GM19025 (cell line): ENCODE measurements at regions not wholly inside any gene's neighbourhood (a gene's known extent, or its start where the extent isn't known, plus 50 kb on each side); places are given as distances from the start of the nearest gene placed in this dataset.

Experiments used
- ATAC-seq: cut with Tn5 transposase; IDR thresholded peaks from one replicate; pipeline ENCODE4 v1.9.1; 2021; ENCODE audit warnings: mild to moderate bottlenecking, low read depth, moderate library complexity; ENCODE audit not compliant: unreplicated experiment

DNA sequence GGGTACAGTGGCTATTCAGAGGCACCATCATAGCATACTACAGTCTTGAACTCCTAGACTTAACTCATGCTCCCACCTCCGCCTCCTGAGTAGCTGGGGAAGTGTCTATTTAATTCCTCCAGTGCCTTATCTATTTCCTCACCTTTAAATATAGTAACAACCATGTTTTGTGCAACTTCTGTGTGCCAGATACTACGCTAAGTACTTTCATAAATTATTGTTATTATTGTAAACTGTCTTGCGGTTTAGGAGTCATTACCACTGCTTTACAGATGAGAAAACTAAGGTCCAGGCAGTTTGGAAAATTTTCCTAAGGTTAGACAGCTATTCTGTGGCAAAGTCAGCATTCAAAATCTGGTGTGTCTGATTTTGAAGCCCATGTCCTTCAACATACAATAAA lies 359.1 kb upstream of the XYLT1 start:
- no peak for ATAC-seq

DNA sequence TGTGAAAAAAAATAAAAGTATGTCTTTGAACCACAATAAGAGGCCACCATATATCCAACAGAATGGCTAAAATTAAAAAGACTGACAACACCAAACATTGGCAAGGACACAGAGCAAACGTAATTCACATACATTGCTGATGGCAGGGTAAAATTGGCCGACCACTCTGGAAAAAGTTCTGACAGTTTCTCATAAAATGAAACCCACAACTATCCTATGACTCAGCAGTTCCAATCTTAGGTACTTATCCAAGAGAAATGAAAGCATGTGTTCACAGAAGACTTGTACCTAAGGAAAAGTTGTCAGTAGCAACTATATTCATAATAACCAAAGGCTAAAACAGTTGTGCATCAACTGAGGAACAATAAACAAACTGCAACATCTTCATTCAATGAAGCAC lies 357.3 kb upstream of the XYLT1 start:
- no peak for ATAC-seq

DNA sequence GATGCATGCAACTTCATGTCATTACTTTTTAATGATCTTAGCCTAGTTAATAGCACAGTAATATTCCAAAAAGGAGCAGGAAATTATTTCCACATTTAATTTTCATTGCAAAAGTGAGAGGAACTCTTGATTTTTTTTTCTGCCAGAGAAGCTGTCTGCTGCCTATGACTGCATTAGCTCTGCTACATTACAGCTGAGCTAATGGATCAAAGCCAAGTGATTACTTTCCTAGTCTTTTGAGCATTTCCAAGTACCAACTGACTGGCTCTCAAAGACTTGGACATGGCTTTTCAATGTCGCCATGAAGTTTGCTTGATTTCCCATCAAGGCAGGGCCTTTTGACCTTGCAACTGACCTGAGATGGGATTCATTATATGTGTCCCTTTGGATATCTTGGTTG lies 356.6 kb upstream of the XYLT1 start:
- no peak for ATAC-seq

DNA sequence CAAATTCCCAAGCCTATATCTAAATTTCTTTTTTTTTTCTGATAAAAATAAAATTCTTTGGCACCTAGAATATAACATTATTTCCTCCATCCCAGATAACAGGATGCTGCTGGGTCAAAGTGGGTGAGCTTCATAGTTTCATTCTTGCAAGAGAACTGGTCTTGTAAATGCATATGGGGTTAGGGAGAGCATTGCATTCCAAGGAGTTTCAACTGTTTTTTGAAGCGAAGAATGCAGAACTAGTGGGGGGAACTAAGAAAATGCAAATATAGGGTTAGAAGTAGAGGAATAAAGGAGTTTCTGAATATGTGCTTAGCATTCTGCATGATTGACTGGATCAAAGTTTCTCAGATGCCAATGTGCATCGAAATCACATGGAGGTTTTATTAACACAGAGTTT lies 347.2 kb upstream of the XYLT1 start:
- no peak for ATAC-seq

DNA sequence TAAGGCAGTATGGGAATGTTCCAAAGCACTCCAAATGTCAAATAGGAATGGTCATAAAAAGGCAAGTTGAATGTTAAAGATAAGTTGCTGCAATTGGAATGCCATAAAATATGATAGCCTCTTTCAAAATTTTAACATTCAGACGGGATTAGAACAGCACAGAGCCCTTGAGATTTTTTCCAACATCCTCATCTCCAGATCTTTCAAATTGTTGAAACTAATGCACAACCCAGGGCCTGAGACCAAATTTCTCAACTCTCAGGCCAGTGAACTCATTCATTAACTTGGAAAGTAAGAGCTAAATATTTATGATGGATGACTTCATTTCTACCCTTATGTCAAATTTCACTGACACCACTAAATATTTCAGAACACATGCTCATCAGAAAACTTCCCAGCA lies 346.5 kb upstream of the XYLT1 start:
- no peak for ATAC-seq

DNA sequence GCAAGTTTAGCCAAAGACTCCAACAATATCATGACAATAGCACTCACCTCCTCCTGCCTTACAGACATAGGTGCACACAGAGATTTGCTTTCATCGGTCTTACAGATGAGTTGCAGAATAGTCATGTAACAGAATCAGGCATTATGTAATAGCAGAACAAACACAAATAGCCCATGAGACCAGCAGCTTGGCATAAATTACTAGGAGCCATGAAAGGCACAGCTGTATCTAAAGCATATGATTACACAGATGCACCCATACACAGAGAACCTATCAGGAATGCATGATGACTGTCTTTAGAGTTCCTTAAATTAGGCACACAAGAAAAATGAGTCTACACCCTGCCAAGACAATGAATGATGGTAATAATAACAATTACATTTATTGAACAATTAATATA lies 342.0 kb upstream of the XYLT1 start:
- no peak for ATAC-seq

DNA sequence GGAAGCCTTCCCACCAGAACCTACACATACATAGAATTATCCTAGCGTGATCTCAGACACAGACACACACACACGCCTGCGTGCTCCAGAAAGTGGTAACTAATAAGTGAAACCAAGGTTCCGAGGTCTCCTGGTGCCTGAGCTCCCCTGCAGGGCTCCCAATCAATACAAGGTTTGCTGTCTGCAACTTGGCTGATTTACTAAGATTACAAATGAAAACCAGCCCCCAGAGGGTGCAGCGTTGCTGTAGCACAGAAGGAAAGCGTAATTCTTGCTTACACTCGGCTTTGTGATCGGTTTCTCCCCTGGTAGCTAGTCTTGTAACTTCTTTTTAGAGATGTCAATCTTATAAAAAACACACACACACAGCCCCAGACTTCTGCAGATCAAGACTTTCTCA lies 334.1 kb upstream of the XYLT1 start:
- ATAC-seq, result no peak

DNA sequence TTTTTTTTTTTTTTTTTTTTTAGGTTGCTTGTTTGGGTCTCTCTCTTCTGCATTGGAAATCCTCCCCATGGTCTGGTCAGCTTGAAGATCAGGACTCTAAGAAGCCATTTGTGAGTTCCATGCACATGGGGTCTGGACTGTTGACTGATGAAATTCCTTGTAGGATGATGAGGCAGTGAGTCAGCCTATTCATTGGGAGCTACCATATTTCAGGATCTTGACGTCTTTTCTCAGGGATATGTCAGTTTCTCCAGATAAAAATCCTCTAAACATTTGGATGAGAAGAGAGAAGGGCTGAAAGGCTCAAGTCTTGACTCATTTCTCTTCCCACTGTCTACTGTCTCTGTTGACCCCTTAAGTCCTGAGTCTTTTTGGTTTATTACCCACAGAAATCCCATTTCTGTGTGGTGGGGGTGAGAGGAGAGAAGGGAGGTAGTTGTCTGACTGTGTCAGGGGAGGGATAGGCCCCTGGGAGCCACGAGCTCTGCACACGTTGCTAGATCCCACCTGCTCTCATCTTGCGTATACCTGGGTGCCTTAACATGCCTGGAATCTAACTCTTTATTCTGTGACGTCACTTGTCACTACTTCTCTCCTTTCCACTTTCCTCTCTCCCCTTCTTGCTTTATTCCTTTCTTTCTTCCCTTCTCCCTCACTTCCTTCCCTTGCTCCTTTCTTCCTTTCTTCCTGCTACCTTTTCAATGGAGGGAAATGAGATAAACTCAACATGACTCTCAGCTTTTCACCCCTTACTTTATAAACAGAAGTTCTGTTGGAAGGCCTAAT lies 333.1 kb upstream of the XYLT1 start:
- no peak for ATAC-seq

DNA sequence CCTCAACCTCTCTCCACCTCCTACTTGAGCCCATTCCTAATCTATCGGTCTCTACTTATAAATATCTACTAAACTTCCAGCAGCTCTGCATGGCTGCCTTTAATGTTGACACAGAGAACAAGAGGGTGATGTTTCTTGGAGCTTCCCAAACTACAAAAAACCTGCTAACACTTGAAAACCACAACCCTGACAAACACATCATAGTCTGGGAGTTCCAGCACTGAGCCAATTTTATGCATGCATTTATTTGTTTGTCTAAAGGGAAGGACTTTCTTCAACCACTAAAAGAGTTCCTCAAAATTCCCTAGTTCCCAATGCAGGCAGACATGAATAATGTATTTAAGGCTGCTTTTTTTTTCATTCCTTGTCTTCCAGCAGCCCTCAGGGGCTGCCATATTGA lies 331.8 kb upstream of the XYLT1 start:
- ATAC-seq, result no peak

DNA sequence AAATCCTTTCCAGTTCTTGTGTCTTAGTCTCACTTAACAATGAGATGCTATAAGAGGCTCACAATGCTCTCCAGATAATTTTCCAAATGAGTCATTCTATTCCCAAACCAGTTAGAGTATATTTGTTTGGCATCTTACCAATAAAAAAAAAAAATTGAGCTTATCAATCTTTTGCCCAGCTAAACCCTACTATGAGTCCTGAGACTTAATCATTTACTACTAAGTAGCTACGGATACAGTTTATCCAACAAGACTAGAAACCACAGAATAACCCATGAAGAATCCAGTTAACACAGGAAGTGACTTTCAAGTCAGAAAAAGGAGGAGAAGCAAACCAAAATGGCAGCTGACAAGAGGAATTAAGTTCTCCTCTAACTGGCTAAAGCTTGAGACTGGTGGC lies 330.3 kb upstream of the XYLT1 start:
- no peak for ATAC-seq

DNA sequence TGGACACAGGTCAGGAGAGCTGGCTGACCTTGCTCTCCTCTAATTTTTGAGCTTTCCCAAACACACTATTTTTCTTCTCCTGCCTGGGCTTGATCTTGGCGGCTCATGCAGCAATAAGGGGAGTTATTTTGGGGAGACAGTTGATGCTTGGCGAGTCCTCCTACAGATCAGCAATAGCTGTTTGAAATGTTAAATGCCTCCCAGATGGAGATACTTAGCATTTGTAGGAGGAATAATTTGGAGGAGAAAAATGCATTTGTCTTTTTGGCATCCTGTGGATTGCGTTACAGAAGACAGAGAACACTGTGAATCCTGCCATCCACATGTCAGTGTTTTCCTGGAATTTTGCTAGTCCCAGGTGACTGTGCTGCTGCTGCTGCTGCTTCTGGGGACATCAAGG lies 328.0 kb upstream of the XYLT1 start:
- ATAC-seq, result no peak

DNA sequence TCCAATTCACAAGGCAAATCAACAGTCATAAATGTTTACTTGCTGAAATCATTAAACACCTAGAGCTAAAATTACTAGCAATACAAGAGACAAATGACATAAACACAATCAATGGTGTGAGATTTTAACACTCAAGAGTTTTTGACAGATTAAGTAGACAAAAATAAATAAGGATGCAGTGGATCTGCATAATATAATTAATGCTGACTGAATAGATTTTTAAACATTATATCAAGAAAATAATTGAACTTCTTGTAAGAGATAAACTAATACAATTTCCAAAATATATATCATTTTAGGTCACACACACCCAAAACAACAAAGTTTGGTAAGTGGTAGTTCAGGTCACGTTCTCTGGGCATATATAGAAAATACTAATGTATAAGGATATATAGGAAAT lies 322.6 kb upstream of the XYLT1 start:
- no peak for ATAC-seq

DNA sequence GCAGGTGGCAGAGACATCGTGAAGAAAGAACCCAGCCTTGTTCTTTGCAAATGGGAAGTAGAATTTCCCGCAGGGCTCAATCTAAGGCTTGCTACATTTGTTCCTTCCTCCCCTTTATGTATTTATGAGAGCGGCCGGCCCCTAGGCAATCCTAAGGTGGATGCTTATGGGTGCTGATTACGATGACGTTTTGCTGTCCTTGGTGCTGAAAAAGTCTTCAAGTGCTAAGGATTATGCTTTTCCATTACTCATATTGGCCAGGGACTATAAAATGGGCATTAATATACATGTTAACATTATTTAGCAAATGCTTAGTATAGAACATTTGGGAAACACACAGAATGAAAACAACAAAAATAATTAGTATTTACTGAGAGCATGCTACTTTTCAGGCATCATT lies 313.3 kb upstream of the XYLT1 start:
- no peak for ATAC-seq

DNA sequence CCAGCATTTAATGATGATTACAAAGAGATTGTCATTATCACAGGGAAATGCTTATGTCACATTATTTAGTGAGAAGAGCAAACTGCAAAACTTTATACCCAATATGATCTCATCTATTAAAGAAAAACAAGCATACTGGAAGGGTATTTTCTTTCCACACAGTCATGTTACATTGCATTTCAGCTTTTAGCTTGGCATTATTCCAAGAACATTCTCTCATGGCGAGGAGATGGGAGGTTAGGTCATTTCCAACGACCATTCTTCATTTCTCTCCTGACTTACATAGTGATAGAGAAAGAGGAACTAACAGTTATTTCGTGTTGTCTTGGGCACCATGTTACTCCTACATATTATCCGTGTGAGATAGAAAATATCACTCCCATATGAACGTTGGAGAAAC lies 309.4 kb upstream of the XYLT1 start:
- no peak for ATAC-seq

DNA sequence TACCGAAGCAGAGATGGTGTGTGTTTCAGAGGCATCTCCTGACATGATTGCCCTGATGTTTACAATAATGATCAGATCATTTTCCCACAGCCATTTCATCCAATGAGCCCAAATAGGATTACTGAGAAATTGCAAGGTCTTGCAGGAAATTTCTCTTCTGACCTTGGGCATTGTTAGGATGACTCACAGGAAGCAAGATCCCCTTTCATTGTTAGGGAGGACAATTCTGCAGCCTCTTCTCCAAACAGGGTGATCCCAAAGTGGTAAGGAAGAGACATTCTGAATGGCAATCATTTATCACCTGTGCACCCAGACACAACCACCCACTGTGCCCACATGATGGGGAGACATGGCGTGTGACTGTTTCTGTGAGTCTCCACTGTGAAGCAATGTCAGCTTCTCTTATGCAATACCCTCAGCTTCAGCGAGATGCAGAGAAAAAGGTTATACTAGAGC lies 306.7 kb upstream of the XYLT1 start:
- no peak for ATAC-seq

DNA sequence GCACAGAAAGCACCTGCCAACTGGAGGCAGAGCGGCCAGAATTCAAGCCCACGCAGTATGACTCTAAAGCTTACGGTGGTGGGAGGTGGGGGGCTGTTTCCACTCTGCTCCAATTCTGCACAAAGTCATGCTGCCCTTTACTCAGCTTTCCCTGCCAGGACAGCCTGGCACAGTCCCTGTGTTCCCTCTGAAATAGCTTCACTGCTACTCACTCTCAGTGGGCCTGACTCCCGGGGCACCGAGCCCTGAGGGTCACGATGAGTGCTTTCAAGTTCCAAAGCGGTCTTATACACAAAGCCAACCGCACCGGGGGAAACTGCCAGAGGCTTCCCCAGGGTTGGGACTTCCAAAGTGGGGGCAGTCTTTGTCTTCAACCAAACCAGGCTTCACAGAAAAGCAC lies 306.1 kb upstream of the XYLT1 start:
- ATAC-seq, result no peak

DNA sequence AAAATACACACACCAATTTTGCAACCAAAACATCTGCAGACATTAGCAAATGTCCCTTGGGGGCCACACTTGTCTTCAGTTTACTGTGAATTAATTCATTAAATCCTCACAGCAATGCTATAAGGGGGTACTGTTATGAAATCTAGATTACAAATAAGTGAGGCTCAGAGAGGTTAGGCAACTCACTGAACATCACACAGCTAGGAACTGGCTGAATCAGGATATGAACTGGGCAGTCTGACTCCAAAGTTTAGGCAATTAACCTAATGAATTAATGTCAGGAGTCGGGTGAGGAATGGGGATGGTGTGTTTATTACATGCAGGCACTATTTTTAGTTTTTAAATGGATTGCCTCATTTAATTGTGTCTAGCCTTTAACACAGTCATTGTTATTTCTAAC lies 305.7 kb upstream of the XYLT1 start:
- ATAC-seq, result no peak

DNA sequence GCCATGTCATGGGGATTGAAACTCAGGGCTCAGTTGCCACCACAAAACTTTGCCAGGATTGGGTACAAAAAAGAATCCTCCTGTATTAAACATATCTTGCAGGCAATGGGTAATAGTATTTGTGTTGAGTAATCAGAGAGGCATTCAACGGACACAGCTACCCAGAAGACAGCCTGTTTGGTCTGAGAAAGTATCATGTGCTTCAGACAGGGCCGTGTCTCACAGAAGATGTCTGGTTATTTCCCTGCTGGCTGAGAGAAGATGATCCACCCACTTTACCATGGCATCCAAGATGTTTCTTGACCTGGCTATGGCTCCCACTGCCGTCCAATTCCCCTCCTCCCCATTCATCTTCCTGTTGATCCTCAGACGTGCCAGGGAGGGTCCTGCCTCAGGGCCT lies 304.3 kb upstream of the XYLT1 start:
- ATAC-seq, result no peak

DNA sequence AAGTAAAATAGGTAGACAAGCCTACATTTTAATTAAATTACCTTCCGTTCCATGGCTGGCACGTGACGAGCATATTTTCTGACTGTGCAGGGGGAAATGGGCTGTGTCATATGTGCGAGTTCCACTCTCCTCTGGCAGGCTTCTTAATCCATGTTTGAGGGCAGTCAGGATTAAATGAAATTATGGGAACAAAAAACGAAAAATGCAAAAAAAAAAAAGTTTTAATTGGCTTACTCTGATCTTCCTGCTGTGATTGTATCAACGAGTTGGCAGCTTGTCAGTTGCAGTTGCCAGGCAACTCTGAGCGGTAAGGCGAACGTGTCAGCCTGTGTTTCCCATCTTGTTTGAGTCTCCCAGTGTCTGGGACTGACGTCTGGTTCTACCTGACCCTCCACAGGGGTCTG lies 302.9 kb upstream of the XYLT1 start:
- ATAC-seq, result no peak

DNA sequence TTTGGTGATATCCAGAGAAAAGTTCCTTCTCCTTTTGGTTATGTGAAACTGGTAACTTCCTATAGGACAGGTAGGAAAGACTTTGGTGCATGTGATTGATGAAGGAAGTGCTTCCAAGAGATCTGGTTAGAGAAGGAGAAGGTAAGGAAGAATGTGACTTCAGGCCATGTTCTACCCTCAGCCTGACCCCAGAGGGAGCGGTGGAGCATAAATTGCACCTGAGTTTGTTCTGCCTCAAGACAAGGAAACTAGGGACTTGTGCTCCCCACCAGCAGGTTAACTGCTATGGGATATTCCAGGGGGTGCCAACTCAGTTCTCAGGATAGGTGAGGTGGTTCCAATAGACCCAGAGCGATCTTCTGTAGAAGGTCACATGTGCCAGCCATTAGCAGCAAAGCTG lies 299.3 kb upstream of the XYLT1 start:
- no peak for ATAC-seq

DNA sequence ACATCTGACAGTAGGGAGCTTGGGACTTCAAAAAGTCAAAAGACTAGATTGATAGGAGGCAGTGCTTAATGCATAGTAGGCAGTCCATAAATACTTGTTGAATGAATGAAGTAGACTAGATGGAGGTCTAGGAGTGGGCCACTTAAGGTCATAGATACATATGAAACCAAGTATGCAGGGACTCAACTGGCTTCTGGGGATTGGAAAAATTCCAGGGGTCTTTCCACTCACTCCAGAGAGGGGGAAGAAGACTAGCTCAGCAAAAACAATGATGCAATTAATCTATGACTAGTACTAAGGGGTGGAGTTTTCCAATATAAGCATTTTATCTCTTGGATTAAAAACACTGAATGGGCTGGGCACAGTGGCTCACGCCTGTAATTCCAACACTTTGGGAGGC lies 298.3 kb upstream of the XYLT1 start:
- ATAC-seq, result no peak

DNA sequence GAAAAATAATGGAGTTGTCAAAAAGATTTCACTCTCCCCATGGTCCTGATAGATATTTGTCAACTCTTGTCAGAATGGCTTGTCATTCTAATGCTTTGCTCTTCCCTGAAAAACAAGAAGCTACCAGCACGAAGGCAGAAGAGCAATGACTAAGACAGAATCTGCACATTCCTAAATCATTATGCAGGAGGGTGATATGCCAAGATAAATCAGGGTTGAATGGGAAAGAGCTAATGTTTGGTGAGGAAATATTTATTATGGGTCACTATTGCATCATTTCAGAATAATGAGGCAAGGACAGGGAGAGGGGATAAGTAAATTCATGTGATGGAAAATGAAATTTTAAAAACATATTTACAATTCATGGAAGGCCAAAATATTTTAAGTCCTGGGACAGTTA lies 297.5 kb upstream of the XYLT1 start:
- no peak for ATAC-seq

DNA sequence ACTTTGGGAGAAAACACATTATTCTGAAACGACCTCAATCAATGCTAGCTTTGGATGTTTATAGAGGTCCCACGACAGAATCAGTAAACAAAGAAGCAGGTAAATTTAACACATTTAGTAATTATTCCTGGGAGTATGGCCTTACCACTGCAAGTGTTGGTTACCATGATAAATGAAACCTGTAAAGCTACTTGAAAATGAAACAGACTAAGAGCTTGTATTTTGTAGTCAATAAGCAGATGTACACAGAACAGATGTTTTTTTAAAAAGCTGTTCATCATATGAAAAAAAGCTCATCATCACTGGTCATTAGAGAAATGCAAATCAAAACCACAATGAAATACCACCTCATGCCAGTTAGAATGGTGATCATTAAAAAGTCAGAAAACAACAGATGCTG lies 295.3 kb upstream of the XYLT1 start:
- ATAC-seq, result no peak
